HCT116 (cell line): ENCODE measurements at regions not wholly inside any gene's neighbourhood (a gene's known extent, or its start where the extent isn't known, plus 50 kb on each side); places are given as distances from the start of the nearest gene placed in this dataset.

Experiments
- ATAC-seq: fragments of 200-7000 bp; cut with Tn5 transposase; 2 replicates; pipeline ENCODE4 v1.9.1; 2020; ENCODE audit warnings: mild to moderate bottlenecking, moderate library complexity
- BruUV-seq: library from RNA; stranded (reverse); fragments of 400-500 nt; replicated peaks from 2 replicates; lab custom pipeline; 2021; lab: Mats Ljungman, UMichigan
- CTCF ChIA-PET: fragments of 300-600 bp; sonication (Branson Sonifier 250); formaldehyde crosslinking; loops from one replicate; lab custom pipeline; 2021; ENCODE audit warnings: antibody characterized with exemption; lab: Charles Lee
- POLR2A ChIA-PET: fragments of 300-600, 350-600 bp; sonication (Branson Sonifier 250); formaldehyde crosslinking; loops from one replicate; lab custom pipeline; 2021; ENCODE audit warnings: antibody characterized with exemption; lab: Charles Lee
- RAD21 ChIA-PET, 2 experiments: fragments of 300-600 bp; sonication (Branson Sonifier 250); formaldehyde crosslinking; loops; one replicate each; lab custom pipeline; 2023; ENCODE audit warnings: low total read pairs in 2 of 2; ENCODE audit not compliant: uncharacterized antibody in 2 of 2, unreplicated experiment in 2 of 2, low non-redundant PET in 1 of 2; lab: Charles Lee
- DNase-seq: peaks from one replicate; pipeline ENCODE4 v3.0.0-alpha.2; 2010; ENCODE audit warnings: low read depth, low spot score
- H2AFZ ChIP-seq: fragments of 200-600 bp; shearing (Covaris generic), sonication (generic); 2 replicates; pipeline ENCODE4 v1.6.1; 2017; ENCODE audit warnings: low read depth, mixed run types, mixed read lengths, antibody characterized with exemption, low read length; ENCODE audit not compliant: poor library complexity, severe bottlenecking
- H3K27ac ChIP-seq: 2 replicates; pipeline ENCODE4 v1.5.1; 2012; ENCODE audit warnings: low read depth, low read length
- H3K27me3 ChIP-seq: fragments of 200-600 bp; sonication (generic); 2 replicates; pipeline ENCODE4 v1.6.1; 2016; ENCODE audit warnings: mixed run types, low read length, mixed read lengths; ENCODE audit not compliant: insufficient read depth
- H3K36me3 ChIP-seq, 2 experiments: fragments of 200-500 bp in 1 of 2; fragments of 200-600 bp in 1 of 2; sonication (Bioruptor generic) in 1 of 2; sonication (generic) in 1 of 2; 2 replicates each; pipeline versions ENCODE4 v1.5.1 to v1.6.1; 2014 to 2016; ENCODE audit warnings: low read length in 2 of 2, inconsistent platforms in 1 of 2, mixed read lengths in 1 of 2, mixed run types in 1 of 2; ENCODE audit not compliant: insufficient read depth in 2 of 2, control insufficient read depth in 1 of 2
- H3K4me1 ChIP-seq, 2 experiments: fragments of 200-600 bp in 1 of 2; sonication (generic) in 1 of 2; 2 replicates each; pipeline versions ENCODE4 v1.5.1 to v1.6.1; 2012 to 2017; ENCODE audit warnings: low read length in 2 of 2, inconsistent platforms in 1 of 2, mild to moderate bottlenecking in 1 of 2, mixed read lengths in 1 of 2, mixed run types in 1 of 2, moderate library complexity in 1 of 2; ENCODE audit not compliant: insufficient read depth in 2 of 2, control insufficient read depth in 1 of 2
- H3K4me2 ChIP-seq: fragments of 200-600 bp; sonication (generic); 2 replicates; pipeline ENCODE4 v1.6.1; 2017; ENCODE audit warnings: mixed run types, low read length, mixed read lengths
- H3K4me3 ChIP-seq, 2 experiments: fragments of 200-600 bp in 1 of 2; sonication (generic) in 1 of 2; replicated peaks in 1 of 2; 2 replicates each; pipeline ENCODE4 v1.5.1; 2011 to 2016; ENCODE audit warnings: low read length in 2 of 2, control low read depth in 1 of 2, low read depth in 1 of 2, mild to moderate bottlenecking in 1 of 2, mixed read lengths in 1 of 2, mixed run types in 1 of 2
- H3K79me2 ChIP-seq: fragments of 200-600 bp; sonication (generic); 2 replicates; pipeline ENCODE4 v1.6.1; 2017; ENCODE audit warnings: mild to moderate bottlenecking, mixed run types, low read length, moderate library complexity, mixed read lengths; ENCODE audit not compliant: insufficient read depth
- H3K9ac ChIP-seq: fragments of 200-600 bp; sonication (generic); 2 replicates; pipeline ENCODE4 v1.6.1; 2016; ENCODE audit warnings: low read length, mixed read lengths
- H3K9me2 ChIP-seq: fragments of 200-600 bp; sonication (generic), shearing (Covaris generic); 2 replicates; pipeline ENCODE4 v1.6.1; 2017; ENCODE audit warnings: mixed run types, mild to moderate bottlenecking, moderate library complexity; ENCODE audit not compliant: insufficient read depth
- H3K9me3 ChIP-seq, 2 experiments: fragments of 200-500 bp in 1 of 2; fragments of 200-600 bp in 1 of 2; sonication (Bioruptor generic) in 1 of 2; sonication (generic) in 1 of 2; 2 replicates each; pipeline ENCODE4 v1.6.1; 2014 to 2017; ENCODE audit warnings: low read length in 2 of 2, mixed read lengths in 2 of 2, inconsistent platforms in 1 of 2, low read depth in 1 of 2, mild to moderate bottlenecking in 1 of 2, mixed run types in 1 of 2, moderate library complexity in 1 of 2; ENCODE audit not compliant: control insufficient read depth in 1 of 2, insufficient read depth in 1 of 2
- H4K20me1 ChIP-seq: fragments of 200-600 bp; sonication (generic), shearing (Covaris generic); 2 replicates; pipeline ENCODE4 v1.6.1; 2017; ENCODE audit warnings: mixed run types, mild to moderate bottlenecking, moderate library complexity; ENCODE audit not compliant: insufficient read depth
- CTCF ChIP-seq, 3 experiments: fragments of 200-600 bp in 1 of 3; sonication (generic) in 1 of 3; IDR thresholded peaks in 2 of 3; conservative IDR thresholded peaks in 1 of 3; 2 replicates each; pipeline ENCODE4 v1.5.1; 2012 to 2017; ENCODE audit warnings: low read depth in 2 of 3, low read length in 2 of 3, antibody characterized with exemption in 1 of 3, borderline replicate concordance in 1 of 3, control low read depth in 1 of 3, mild to moderate bottlenecking in 1 of 3, mixed read lengths in 1 of 3, mixed run types in 1 of 3, moderate library complexity in 1 of 3; ENCODE audit not compliant: insufficient read depth in 1 of 3
- FOSL1 ChIP-seq: IDR thresholded peaks from 2 replicates; pipeline ENCODE4 v1.6.1; 2012; ENCODE audit warnings: low read depth
- JUND ChIP-seq: IDR thresholded peaks from 2 replicates; pipeline ENCODE4 v1.6.1; 2012
- SRF ChIP-seq: IDR thresholded peaks from 2 replicates; pipeline ENCODE4 v1.6.1; 2012; ENCODE audit warnings: low read depth
- YY1 ChIP-seq: IDR thresholded peaks from 2 replicates; pipeline ENCODE4 v1.6.1; 2011; ENCODE audit warnings: low read length, low read depth, moderate library complexity, mild to moderate bottlenecking; ENCODE audit not compliant: insufficient replicate concordance; ENCODE audit errors: extremely low read depth
- ZBTB33 ChIP-seq: IDR thresholded peaks from 2 replicates; pipeline ENCODE4 v1.6.1; 2011; ENCODE audit warnings: mild to moderate bottlenecking, low read length, moderate library complexity; ENCODE audit not compliant: insufficient replicate concordance; ENCODE audit errors: extremely low read depth
- intact Hi-C: fragments of 100-400 bp; cut with micrococcal nuclease; formaldehyde crosslinking; loops from 2 replicates; pipeline ENCODE4 v1.10.0; 2022
- TF ChIP-seq, protein P1 (sequence below): IDR thresholded peaks from 2 replicates; pipeline ENCODE4 v1.6.1; 2012

DNA sequence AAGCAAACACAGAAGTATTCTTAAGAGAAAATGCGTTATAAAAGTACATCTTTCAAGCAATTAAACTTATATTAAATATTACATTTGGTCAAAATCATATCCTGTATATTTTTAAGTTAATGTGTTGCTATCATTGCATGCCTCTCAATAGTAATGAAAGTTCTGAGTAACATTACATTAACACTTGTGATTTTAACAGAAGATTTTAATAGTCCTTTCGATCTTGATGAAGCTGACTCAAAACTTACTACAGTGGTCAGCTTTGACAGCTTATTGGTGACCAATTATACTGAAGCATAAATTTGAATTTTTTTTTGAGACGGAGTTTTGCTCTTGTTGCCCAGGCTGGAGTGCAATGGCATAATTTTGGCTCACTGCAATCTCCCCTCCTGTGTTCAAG is 303.3 kb downstream of the GALR1 start:
- ChIA-PET CTCF (no interaction called here), RAD21 (no interaction called here), POLR2A (no interaction called here)
- no peak overlapping the region for H3K4me3 ChIP-seq
- H2AFZ ChIP-seq = no peak overlapping the region
- H3K27ac ChIP-seq = no peak overlapping the region
- no peaks in the 10 kb centered on the region for H3K4me1 ChIP-seq
- TF ChIP-seq JUND (no peak), FOSL1 (no peak), SRF (no peak), ZBTB33 (no peak)
- no peak overlapping the region for H3K9ac ChIP-seq
- no peaks in the 10 kb centered on the region for H3K9me2 ChIP-seq
- no peaks in the 10 kb centered on the region for H3K27me3 ChIP-seq
- no peak overlapping the region for H3K4me2 ChIP-seq
- H3K36me3 ChIP-seq = no peaks in the 10 kb centered on the region
- DNase-seq (no peak), ATAC-seq (no peak)
- no peaks in the 10 kb centered on the region for H3K79me2 ChIP-seq
- H4K20me1 ChIP-seq = no peaks in the 10 kb centered on the region
- peaks cover 0 to 4% of the 10 kb centered on the region in 2 experiments; a peak in 2 of 4 replicates for H3K9me3 ChIP-seq
- BruUV-seq = no TSS peak
- intact Hi-C loops = no loop called here

GRCh38 chr18:77554061-77554460 is 304.4 kb downstream of the GALR1 start:
- Histone ChIP-seq H3K79me2 (no peaks in the 10 kb centered on the region), H3K9ac (no peak overlapping the region), H3K27me3 (no peaks in the 10 kb centered on the region), H2AFZ (no peak overlapping the region), H3K36me3 (no peaks in the 10 kb centered on the region), H4K20me1 (no peaks in the 10 kb centered on the region), H3K27ac (no peak overlapping the region), H3K4me3 (no peak overlapping the region), H3K9me3 (peaks cover 3 to 4% of the 10 kb centered on the region in 2 experiments; a peak in 2 of 4 replicates), H3K4me1 (no peaks in the 10 kb centered on the region), H3K4me2 (no peak overlapping the region), H3K9me2 (no peaks in the 10 kb centered on the region)
- DNase-seq (no peak), ATAC-seq (no peak)
- ChIA-PET POLR2A (no interaction called here), RAD21 (no interaction called here), CTCF (no interaction called here)
- BruUV-seq = no TSS peak
- no peak for TF ChIP-seq FOSL1
- no peak for TF ChIP-seq CTCF (IDR thresholded peaks at IDR 0.05 in 2 of 3, conservative IDR thresholded peaks at IDR 0.05 in 1 of 3; ENCODE audit: borderline replicate concordance in 1 of 3, insufficient read depth in 1 of 3, low read depth in 2 of 3, low read length in 2 of 3)
- TF ChIP-seq, protein P1, sequence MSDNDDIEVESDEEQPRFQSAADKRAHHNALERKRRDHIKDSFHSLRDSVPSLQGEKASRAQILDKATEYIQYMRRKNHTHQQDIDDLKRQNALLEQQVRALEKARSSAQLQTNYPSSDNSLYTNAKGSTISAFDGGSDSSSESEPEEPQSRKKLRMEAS = no peak
- no peak for TF ChIP-seq SRF
- no peak for TF ChIP-seq YY1
- TF ChIP-seq, all 23 proteins: peak for 0
- intact Hi-C loops = no loop called here
